LHCN-M2 (cell line): ENCODE measurements at regions not wholly inside any gene's neighbourhood (a gene's known extent, or its start where the extent isn't known, plus 50 kb on each side); places are given as distances from the start of the nearest gene placed in this dataset.
"Not testable (repeated sequence)": the region's sequence is repeated elsewhere in the genome, so short reads cannot be mapped to it uniquely, and the experiment has no call there.

ENCODE experiments used
- DNase-seq: peaks from one replicate; pipeline ENCODE4 v3.0.0-alpha.2; 2012; ENCODE audit warnings: low read depth

DNA sequence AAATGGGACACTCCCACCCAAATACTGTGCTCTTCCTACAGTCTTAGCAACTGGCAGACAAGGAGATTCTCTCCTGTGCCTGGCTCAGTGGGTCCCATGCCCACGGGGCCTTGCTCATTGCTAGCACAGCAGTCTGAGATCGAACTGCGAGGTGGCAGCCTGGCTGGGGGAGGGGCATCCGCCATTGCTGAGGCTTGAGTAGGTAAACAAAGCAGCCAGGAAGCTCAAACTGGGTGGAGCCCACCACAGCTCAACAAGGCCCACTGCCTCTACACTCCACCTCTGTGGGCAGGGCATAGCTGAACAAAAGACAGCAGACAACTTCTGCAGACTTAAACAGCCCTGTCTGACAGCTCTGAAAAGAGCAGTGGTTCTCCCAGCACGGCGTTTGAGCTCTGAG is 174.8 kb downstream of the COL12A1 start:
- DNase-seq: not testable (repeated sequence)

DNA sequence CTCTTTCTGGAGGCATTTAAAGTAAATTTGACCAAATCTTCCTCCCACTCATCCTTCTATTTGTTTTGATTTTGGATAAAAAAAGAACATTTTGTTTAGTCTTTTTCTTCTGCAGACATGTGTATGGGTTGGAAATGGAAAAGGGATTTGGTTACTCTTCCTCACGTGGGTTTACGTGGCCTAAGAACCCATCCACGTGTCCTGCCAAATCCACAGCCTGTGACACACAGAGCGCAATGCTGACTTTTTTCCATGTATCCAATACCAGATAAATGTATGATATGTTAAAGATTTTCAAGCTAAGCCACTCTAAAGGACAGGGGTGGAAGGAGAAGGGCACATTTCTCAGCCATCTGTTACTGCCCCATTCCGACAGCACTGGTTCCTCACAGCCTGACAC is 176.5 kb downstream of the COL12A1 start:
- no peak for DNase-seq

DNA sequence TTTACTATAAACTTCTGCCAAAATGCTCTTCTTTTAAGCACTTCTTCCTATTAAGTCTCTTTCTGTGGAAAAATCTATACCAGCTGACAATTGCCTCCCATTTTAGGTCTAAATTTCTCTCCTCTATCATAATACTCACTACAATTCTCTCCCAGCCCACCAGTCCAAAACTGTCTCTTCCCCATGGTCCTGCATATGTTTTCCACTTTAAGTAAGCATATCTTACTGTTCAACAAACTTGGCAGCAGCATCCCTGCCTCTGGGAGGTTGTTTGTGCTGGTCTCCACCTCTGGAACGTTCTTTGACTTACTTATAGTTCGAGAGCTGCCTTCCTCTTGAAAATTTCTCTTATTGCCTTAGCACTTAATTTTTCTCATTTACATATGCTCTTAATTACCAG is 180.5 kb downstream of the COL12A1 start:
- DNase-seq: peak; percentile 1

GRCh38 chr6:75024828-75025227 is 181.0 kb downstream of the COL12A1 start:
- DNase-seq: peak; percentile 61

- DNase-seq: peak; percentile 54
Measured at GRCh38 chr6:75023634-75024033, 182.2 kb downstream of the COL12A1 start.

GRCh38 chr6:75020971-75021370 is 184.9 kb downstream of the COL12A1 start:
- no peak for DNase-seq

GRCh38 chr6:75020376-75020775 is 185.5 kb downstream of the COL12A1 start:
- no peak for DNase-seq

DNA sequence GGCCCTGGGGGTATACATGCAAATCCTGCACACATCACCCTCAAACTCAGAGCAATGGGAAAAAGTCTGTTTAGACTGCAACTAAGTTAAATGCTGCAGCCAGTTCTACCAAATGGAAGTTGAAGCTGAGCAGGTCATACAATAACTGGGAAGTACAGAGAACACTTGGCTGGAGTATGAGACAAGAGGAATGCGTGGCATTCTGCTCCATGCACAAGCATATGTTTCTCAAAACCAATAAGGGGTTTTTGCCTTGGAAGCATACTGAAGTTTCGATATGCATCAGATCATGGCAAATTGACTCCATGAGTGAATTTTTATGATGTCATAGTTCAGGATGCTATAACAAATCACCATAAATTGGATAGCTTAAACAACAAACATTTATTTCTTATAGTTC is 193.8 kb downstream of the COL12A1 start:
- DNase-seq: no peak

DNA sequence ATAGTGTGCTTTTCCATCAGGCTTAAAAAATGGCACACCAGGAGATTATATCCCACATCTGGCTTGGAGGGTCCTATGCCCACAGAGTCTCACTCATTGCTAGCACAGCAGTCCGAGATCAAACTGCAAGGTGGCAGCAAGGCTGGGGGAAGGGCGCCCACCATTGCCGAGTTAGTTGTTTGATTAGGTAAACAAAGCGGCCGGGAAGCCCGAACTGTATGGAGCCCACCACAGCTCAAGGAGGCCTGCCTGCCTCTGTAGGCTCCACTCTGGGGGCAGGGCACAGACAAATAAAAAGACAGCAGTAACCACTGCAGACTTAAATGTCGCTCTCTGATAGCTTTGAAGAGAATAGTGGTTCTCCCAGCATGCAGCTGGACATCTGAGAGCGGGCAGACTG is 201.9 kb downstream of the COL12A1 start:
- DNase-seq: not testable (repeated sequence)

DNA sequence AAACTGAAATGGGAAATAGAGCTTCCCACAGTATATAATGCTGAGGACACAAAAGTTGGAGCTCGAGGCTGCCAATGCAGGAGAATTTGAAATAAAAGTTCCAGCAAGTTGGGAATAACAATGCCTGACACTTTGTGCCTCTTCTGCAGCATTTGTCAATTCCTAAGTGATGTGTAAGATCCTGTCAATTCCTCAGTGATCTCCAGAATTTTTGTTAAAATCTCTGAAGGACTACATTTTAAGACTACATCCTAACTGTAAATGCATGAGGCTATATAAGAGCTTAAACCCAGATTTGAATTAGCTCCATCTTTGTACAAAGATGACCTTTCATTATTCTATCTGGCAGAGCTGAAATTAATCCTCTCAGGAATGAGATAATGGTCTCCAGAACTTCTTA is 208.2 kb downstream of the COL12A1 start:
- DNase-seq: no peak

- no peak for DNase-seq
Measured at GRCh38 chr6:74993136-74993535, 212.7 kb downstream of the COL12A1 start.

DNA sequence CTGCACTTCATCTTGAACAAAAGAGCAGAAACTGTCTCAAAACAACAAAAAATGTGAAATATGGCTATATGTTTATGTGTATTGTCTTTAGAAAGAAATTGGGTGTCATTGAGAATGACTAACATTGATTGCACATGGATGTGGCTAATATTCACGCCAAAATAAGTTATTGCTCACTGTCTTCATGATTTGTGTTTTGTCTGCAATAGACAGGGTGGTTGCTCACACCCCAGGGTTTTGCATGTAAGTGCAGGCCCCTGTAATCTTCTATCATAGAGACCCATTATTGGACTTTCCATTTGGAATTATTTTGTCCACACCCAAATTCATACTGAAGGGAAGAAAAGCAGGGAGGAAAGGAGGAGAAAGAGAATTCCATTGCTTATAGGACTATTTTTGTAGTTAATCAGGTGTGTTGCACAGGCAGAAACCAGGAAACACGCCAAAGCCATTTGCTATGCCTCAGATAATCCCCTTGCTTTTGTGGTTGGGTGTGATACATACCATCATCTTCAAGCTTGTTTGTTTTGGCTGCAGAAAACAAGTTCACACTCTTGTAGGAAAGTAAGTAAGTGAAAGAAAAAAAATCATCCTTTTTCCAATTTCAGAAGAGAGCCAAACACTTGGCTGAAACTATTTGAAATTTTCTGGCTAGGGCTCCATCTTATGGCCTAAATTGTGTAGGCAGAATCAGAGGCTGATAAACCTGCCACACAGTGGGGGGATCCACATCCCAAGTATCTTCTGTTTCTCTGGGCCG is 214.1 kb downstream of the COL12A1 start:
- peak; percentile 67 for DNase-seq

DNA sequence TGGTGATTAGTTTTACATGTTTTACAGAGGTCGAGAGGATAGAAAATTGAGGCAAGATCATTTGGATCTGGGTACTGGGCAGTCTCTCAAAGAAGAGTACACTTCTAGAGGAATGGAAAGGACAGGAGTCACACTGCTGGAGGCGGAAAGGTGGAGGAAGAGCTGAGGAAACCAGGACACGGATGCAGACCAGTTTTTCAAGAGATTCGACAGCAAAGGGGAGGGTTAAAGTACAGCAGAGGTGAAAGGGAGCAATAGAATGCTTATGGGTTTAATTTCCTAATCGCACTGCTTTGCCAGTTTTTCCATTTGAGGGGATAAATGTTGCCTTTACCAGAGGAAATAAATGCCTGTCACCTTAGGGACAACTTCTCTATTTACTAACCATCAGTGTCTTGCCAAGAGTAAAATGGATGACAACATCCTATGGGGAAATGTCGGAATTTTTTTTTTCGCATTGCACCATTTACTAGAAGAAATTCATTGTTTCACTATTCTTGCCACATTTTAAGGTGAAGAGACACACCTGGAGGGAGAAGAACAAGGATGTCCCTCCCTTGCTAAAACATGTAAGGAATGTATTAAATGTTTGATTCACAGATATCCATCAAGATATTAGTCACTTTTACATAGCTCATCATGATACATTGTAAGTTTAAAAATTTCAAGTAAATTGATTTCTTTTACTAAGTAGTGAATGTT is 226.6 kb downstream of the COL12A1 start:
- DNase-seq: no peak

DNA sequence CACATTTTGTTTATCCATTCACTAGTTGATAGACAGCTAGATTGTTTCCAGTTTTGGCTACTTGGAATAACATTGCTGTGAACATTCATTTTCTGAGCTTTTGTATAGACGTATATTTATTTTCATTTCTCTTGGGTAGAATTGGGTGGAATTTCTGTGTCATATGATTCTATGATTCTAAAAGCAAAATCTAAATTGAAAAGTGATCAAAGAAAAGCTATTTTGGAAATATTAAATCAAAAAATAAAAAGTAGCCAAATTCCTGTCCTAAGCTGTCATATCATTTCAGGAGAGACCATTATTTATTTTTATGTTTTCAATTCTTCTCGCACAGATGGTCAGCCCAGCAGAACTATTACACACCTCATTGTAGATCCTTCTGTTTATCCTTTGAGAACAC is 229.2 kb downstream of the COL12A1 start:
- no peak for DNase-seq

DNA sequence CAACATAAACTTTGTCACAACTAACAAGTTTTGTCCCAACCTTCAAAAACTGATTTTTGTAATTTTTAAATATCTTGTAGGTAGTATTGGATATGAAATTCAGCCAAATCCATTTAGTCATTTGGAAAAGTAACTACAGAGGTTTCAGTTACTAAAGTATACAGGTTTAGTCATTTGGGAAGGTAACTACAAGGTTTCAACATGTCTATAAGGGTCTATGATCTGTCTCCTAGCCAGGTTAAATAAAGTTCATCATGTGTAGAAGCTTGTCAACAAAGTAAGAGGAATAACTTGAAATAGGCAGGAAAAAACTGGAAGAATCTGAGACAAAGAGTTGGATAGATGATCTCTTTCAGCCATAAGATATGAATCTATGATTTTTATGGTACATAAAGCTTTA is 229.8 kb downstream of the COL12A1 start:
- no peak for DNase-seq

DNA sequence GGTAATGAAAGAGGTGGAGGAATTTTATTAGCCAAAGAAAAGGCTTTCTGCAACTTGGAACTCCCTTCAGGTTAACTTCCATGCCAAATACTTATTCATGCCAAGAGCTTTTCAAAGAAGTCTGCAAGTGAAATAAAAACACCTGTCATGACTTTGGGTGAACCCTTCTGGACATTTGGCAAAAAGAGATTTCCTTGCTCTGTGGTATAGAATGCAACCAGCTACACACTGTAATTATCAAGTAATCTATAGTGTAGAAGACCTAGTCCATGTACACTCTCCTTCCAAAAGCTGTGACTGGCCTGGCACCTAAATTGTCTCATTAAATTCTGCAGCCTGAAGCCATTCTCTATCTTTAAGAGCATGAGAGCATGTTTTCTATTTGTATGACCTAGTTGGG is 232.3 kb downstream of the COL12A1 start:
- DNase-seq: no peak

- peak; percentile 15 for DNase-seq
Measured at GRCh38 chr6:74971633-74972032, 234.2 kb downstream of the COL12A1 start.

DNA sequence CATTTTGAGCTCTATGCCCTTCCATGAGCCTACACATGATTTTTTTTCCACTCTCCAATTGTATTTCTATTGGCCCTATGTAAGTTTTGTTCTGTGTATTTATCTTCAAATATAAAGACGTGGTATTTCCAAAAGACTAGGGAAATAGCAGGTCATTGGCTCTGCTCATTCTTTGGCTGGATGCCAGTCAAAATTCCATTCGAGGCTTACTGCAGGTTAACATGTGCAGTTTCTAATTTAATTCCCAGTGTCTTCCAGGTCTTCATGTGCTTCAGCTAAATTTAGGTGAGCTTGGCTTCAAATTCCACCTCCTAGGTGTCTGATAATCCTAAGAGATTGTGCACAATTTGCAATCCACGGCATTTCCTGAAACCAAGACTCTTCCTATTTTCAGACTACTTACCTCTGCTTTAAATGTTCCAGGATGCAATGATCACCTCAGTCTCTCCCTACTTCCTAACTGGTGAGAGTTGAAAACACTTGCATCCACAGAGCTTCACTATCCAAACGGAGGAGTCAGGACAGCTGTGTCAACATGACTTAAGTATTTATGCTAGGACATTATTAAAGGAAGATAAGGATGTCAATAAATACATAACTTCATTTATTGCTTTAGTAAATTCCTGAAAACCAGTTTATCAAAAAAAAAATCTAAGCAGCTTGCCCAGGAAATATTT is 236.1 kb downstream of the COL12A1 start:
- DNase-seq: peak; percentile 48

DNA sequence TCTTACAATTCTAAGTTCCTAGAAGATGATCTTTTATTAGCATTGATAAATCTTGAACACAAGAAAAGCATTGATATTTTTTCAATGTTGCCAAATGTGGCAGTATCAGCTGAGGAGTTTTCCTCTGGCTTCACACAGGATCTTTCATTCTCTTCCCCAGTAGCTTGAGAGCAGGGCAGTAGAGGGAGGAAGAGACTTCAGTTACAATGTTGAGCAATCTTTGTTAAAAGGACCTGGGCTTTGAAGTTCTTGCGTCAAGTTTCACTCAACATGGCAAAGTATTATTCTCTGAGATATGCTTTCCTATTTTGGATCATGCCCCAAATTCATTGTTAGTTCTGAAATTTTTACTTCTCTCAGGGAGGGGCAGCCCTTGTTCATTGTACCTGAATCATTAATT is 238.0 kb downstream of the COL12A1 start:
- DNase-seq: no peak

- no peak for DNase-seq
Measured at GRCh38 chr6:74966712-74967111, 239.1 kb downstream of the COL12A1 start.

- no peak for DNase-seq
Measured at GRCh38 chr6:74964871-74965441, 240.9 kb downstream of the COL12A1 start.
